GM10248 (cell line): ENCODE measurements at regions not wholly inside any gene's neighbourhood (a gene's known extent, or its start where the extent isn't known, plus 50 kb on each side); places are given as distances from the start of the nearest gene placed in this dataset.

ENCODE experiments used
- CTCF ChIA-PET: fragments of 300-600 bp; sonication (Branson Sonifier 250); formaldehyde crosslinking; extraction: SDS; loops from one replicate; lab custom pipeline; 2021; ENCODE audit warnings: antibody characterized with exemption; lab: Yijun Ruan, JAX
- POLR2A ChIA-PET: fragments of 350-650 bp; sonication (Branson Sonifier 250); formaldehyde crosslinking; extraction: SDS; loops from one replicate; lab custom pipeline; 2020; ENCODE audit warnings: antibody characterized with exemption; lab: Yijun Ruan, JAX
- DNase-seq: peaks from one replicate; pipeline ENCODE4 v3.0.0; 2012; ENCODE audit errors: extremely low spot score
- CTCF ChIP-seq: IDR thresholded peaks from 2 replicates; pipeline ENCODE4 v1.5.1; 2012; ENCODE audit warnings: mild to moderate bottlenecking, low read depth; ENCODE audit errors: extremely low read depth, missing control alignments, control extremely low read depth

- no peak for TF ChIP-seq CTCF
- CTCF ChIA-PET: no interaction called here
- DNase-seq: no peak
- POLR2A ChIA-PET: no interaction called here
Measured at GRCh38 chr1:36656838-36657237, 174.1 kb upstream of the CSF3R start.

DNA sequence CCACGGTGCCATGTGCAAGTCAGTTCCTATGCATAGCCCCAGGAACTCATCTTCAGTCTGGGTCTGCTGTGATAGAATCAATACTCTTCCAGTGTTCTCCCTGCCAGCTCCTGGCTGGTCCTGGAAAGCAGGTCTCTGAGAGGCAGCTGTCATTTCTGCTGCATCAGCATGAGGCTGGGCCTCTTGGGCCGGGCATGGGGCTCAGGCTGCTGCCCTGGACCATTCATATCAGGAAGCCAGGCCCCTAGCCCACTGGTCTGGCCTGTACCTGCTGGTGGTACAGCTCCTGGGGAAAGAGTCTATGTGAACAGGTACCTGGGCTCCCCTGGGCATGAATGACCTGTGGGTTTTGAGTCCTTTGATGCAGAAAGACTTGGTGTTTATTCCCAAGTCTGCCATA, 173.6 kb upstream of the CSF3R start:
- CTCF ChIA-PET: no interaction called here
- no peak for TF ChIP-seq CTCF
- POLR2A ChIA-PET: no interaction called here
- DNase-seq: no peak

DNA sequence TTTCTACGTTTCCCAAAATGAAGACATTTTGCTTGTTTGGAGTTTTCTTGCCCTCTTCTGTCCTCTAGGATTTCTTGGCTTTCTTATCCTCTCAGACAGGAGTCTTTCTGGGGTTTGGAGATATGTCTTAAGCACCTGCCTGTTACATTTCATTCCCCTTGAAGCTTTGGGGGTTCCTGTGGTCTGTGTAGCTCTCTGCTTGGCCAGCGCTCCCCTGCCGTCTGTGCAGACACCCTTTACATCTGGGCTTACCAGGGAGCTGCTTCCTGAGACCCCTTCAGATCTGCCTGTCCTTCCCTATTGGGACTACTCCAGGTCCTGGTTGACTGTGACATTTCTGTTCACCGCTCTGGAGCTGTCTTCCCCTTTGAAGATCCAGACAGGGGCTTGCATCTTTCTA, 171.9 kb upstream of the CSF3R start:
- CTCF ChIA-PET: no interaction called here

DNA sequence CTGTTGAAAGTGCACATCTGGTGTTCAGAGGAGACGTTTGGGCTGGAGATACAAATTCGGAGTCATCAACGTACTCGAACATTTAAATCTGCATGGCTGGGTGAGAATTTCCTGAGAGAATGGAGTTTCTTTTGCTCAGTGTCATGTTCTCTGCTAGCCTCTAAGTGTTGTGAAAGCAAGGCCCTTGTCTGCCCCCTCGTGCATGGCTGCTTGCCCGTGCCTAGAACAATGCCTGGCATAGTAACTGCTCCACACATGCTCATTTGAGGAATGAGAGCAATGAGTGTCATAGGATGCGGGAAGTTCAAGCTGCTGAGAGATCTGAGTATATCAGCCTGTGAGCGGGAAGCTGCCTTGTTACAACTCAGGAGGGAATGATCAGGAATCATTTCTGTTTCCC, 171.1 kb upstream of the CSF3R start:
- no peak for DNase-seq
- ChIA-PET CTCF (no interaction called here), POLR2A (no interaction called here)
- no peak for TF ChIP-seq CTCF

More for the DNA sequence above, 171.9 kb upstream of the CSF3R start:
- POLR2A ChIA-PET: no interaction called here
- DNase-seq: no peak
- no peak for TF ChIP-seq CTCF

DNA sequence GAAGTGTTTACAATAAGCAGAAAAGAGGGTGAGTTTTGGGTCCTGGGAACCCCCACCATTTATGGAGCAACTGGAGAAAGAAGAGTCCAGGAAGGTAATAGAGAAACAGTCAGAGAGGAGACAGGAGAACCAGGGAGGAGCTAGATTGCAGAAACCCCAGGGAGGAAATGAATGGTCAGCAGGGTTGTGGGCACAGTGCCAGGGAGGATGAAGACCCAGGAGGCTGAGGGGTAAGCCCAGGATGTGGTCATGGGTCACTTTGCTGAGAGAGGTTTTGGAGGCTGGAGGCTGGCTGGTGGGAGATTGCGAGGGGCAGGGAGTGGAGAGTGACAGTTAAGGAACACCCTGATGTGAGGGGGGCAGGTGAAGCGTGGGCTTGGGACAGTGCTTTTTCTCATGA, 169.9 kb upstream of the CSF3R start:
- no peak for DNase-seq
- ChIA-PET CTCF (interaction anchor here (1.1 to 4.7 kb wide), 2 partner anchors 15 to 38 kb away, joined by 4 to 21 read pairs; no protein-coding TSS in a partner anchor), POLR2A (no interaction called here)
- no peak for TF ChIP-seq CTCF

- CTCF ChIA-PET: interaction anchor here (0.9 to 4.7 kb wide), 7 partner anchors 9 to 47 kb away, joined by 3 to 21 read pairs (median 4); no protein-coding TSS in a partner anchor
- no peak for DNase-seq
- TF ChIP-seq CTCF: no peak
- POLR2A ChIA-PET: no interaction called here
Measured at GRCh38 chr1:36652011-36652410, 169.3 kb upstream of the CSF3R start.
